Right ventricle myocardium inferior (tissue), 1 donor: ENCODE measurements at regions not wholly inside any gene's neighbourhood (a gene's known extent, or its start where the extent isn't known, plus 50 kb on each side); places are given as distances from the start of the nearest gene placed in this dataset.
"Not testable (repeated sequence)": the region's sequence is repeated elsewhere in the genome, so short reads cannot be mapped to it uniquely, and the experiment has no call there.

Experiments
- ATAC-seq: fragments of 200-7000 bp; cut with Tn5 transposase; one replicate; pipeline ENCODE4 v1.9.1; 2020; ENCODE audit warnings: mild to moderate bottlenecking, moderate library complexity
- DNase-seq: peaks from one replicate; pipeline ENCODE4 v3.0.0; 2021; ENCODE audit errors: missing footprints
- intact Hi-C: fragments of 100-400 bp; cut with DNase I; formaldehyde crosslinking; loops from one replicate; pipeline ENCODE4 v1.11.0; 2022
- donor health status: DM: no; HTN: yes; CAD: no; lungs with severe emphysema.

- ATAC-seq (no peak), DNase-seq (no peak)
- intact Hi-C loops, result no loop called here
These were observed 125.1 kb upstream of the FRMPD4 start for GRCh38 chrX:12013211-12013618.

GRCh38 chrX:12021698-12022097 is 116.6 kb upstream of the FRMPD4 start:
- intact Hi-C loops, result no loop called here
- no peak for DNase-seq

GRCh38 chrX:12026481-12026880 is 111.8 kb upstream of the FRMPD4 start:
- intact Hi-C loops, result no loop called here
- ATAC-seq, result no peak
- DNase-seq, result no peak

More at GRCh38 chrX:12021698-12022097, 116.6 kb upstream of the FRMPD4 start:
- peak; percentile 48 for ATAC-seq

- no peak for ATAC-seq
- no peak for DNase-seq
- intact Hi-C loops, result no loop called here
These were observed 106.2 kb upstream of the FRMPD4 start for GRCh38 chrX:12032082-12032481.

- ATAC-seq (no peak), DNase-seq (no peak)
- intact Hi-C loops, result no loop called here
These were observed 103.5 kb upstream of the FRMPD4 start for GRCh38 chrX:12034741-12035140.

GRCh38 chrX:12042615-12043014 is 95.7 kb upstream of the FRMPD4 start:
- no peak for DNase-seq
- ATAC-seq, result no peak
- intact Hi-C loops, result no loop called here

- intact Hi-C loops, result no loop called here
- ATAC-seq, result no peak
These were observed 86.2 kb upstream of the FRMPD4 start for GRCh38 chrX:12052109-12052508.

GRCh38 chrX:12058087-12058486 is 80.2 kb upstream of the FRMPD4 start:
- ATAC-seq, result no peak
- DNase-seq, result no peak
- intact Hi-C loops, result no loop called here

More at GRCh38 chrX:12052109-12052508, 86.2 kb upstream of the FRMPD4 start:
- DNase-seq, result no peak

GRCh38 chrX:12060489-12061260 is 77.6 kb upstream of the FRMPD4 start:
- ATAC-seq, result no peak
- DNase-seq, result no peak
- intact Hi-C loops, result no loop called here

GRCh38 chrX:12065251-12065650 is 73.0 kb upstream of the FRMPD4 start:
- no peak for DNase-seq
- ATAC-seq, result no peak
- intact Hi-C loops, result no loop called here

- ATAC-seq, result no peak
- no peak for DNase-seq
- intact Hi-C loops, result no loop called here
These were observed 62.2 kb upstream of the FRMPD4 start for GRCh38 chrX:12076046-12076445.

GRCh38 chrX:12080265-12080664 is 58.0 kb upstream of the FRMPD4 start:
- no peak for DNase-seq
- intact Hi-C loops, result loop anchor here (5.0 to 10.0 kb wide), 2 partner anchors 485 to 622 kb away; no protein-coding TSS in a partner anchor
- ATAC-seq, result no peak

- ATAC-seq, DNase-seq: not testable (repeated sequence)
- intact Hi-C loops, result loop anchor here (5.0 to 10.0 kb wide), 2 partner anchors 482 to 619 kb away; no protein-coding TSS in a partner anchor
These were observed 55.3 kb upstream of the FRMPD4 start for GRCh38 chrX:12082959-12083358.
